ENCODE measurements at regions not wholly inside any gene's neighbourhood (a gene's known extent, or its start where the extent isn't known, plus 50 kb on each side); places are given as distances from the start of the nearest gene placed in this dataset.

GRCh38 chr19:29131456-29131855 lies 81.5 kb downstream of the UQCRFS1 start:
- ATAC-seq (no peak), DNase-seq (no peak)
- no peak for TF ChIP-seq CTCF (IDR thresholded peaks at IDR 0.05)
- no peak for TF ChIP-seq POLR2A (IDR thresholded peaks at IDR 0.05)
- peaks cover 0 to 11% (median 0%) of the 10 kb centered on the region in 9 donors for H3K27me3 ChIP-seq
- no peak overlapping the region for H3K27ac ChIP-seq
- no peak overlapping the region for H3K4me3 ChIP-seq
- WGBS, 4 donors = 20 to 37% (median 29%) methylated on average over 2 of the region's 2 CpGs
- intact Hi-C loops (cut with DNase I) = no loop called here
- no peaks in the 10 kb centered on the region for H3K36me3 ChIP-seq
- H3K4me1 ChIP-seq = no peaks in the 10 kb centered on the region
- H3K9me3 ChIP-seq = peaks cover 0 to 2% (median 0%) of the 10 kb centered on the region in 12 donors

- no peak overlapping the region for H3K4me3 ChIP-seq
- H3K27me3 ChIP-seq = peaks cover 0 to 22% (median 0%) of the 10 kb centered on the region in 9 donors
- TF ChIP-seq POLR2A (IDR thresholded peaks at IDR 0.05) = no peak
- no peak for TF ChIP-seq CTCF (IDR thresholded peaks at IDR 0.05)
- intact Hi-C loops (cut with DNase I) = loop anchor here in 1 of 10 donors (10.0 kb wide), 1 partner anchor 136 kb away; no protein-coding TSS in a partner anchor
- 80 to 83% (median 82%) methylated on average over 13 of the region's 13 CpGs for WGBS, 4 donors
- DNase-seq (no peak), ATAC-seq (no peak)
- no peaks in the 10 kb centered on the region for H3K4me1 ChIP-seq
- peaks cover 0 to 1% (median 0%) of the 10 kb centered on the region in 12 donors for H3K9me3 ChIP-seq
- no peak overlapping the region for H3K27ac ChIP-seq
- no peaks in the 10 kb centered on the region for H3K36me3 ChIP-seq
These were observed 83.8 kb downstream of the UQCRFS1 start for GRCh38 chr19:29129148-29129547.

GRCh38 chr19:29128203-29128602 lies 84.7 kb downstream of the UQCRFS1 start:
- Histone ChIP-seq H3K9me3 (peaks cover 0 to 2% (median 0%) of the 10 kb centered on the region in 12 donors), H3K4me3 (no peak overlapping the region), H3K27ac (no peak overlapping the region), H3K36me3 (no peaks in the 10 kb centered on the region), H3K4me1 (no peaks in the 10 kb centered on the region), H3K27me3 (peaks cover 0 to 22% (median 0%) of the 10 kb centered on the region in 9 donors)
- 87 to 91% (median 89%) methylated on average over 8 of the region's 8 CpGs for WGBS, 4 donors
- TF ChIP-seq CTCF (IDR thresholded peaks at IDR 0.05) (no peak), POLR2A (IDR thresholded peaks at IDR 0.05) (no peak)
- ATAC-seq = no peak
- intact Hi-C loops (cut with DNase I) = loop anchor here in 1 of 10 donors (10.0 kb wide), 1 partner anchor 137 kb away; no protein-coding TSS in a partner anchor
- no peak for DNase-seq

- Histone ChIP-seq H3K27ac (no peak overlapping the region), H3K4me3 (no peak overlapping the region), H3K27me3 (peaks cover 0 to 14% (median 0%) of the 10 kb centered on the region in 9 donors), H3K9me3 (peaks cover 0 to 2% (median 0%) of the 10 kb centered on the region in 12 donors), H3K4me1 (no peaks in the 10 kb centered on the region), H3K36me3 (no peaks in the 10 kb centered on the region)
- ATAC-seq (no peak), DNase-seq (no peak)
- intact Hi-C loops (cut with DNase I) = loop anchor here in 2 of 10 donors (5.0 to 10.0 kb wide), 2 partner anchors 140 to 143 kb away; no protein-coding TSS in a partner anchor
- 63 to 80% (median 65%) methylated on average over 5 of the region's 5 CpGs for WGBS, 4 donors
- TF ChIP-seq CTCF (IDR thresholded peaks at IDR 0.05) = no peak
- TF ChIP-seq POLR2A (IDR thresholded peaks at IDR 0.05) = no peak
These were observed 90.8 kb downstream of the UQCRFS1 start for GRCh38 chr19:29122185-29122584.

Data from heart left ventricle (tissue), 16 donors.